Parathyroid adenoma (tissue), 2 donors: ENCODE measurements at regions not wholly inside any gene's neighbourhood (a gene's known extent, or its start where the extent isn't known, plus 50 kb on each side); places are given as distances from the start of the nearest gene placed in this dataset.
"Not testable (repeated sequence)": the region's sequence is repeated elsewhere in the genome, so short reads cannot be mapped to it uniquely, and the experiment has no call there.

ENCODE experiments used
- H2AFZ ChIP-seq: fragments of 300-600 bp; sonication (generic); one replicate; pipeline ENCODE4 v1.7.0; 2017; ENCODE audit warnings: antibody characterized with exemption, mild to moderate bottlenecking
- H3K27ac ChIP-seq: fragments of 300-600 bp; sonication (generic); one replicate; pipeline ENCODE4 v1.7.0; 2017
- H3K27me3 ChIP-seq: fragments of 300-600 bp; sonication (generic); one replicate; pipeline ENCODE4 v1.7.0; 2017; ENCODE audit warnings: low read length; ENCODE audit not compliant: control insufficient read depth, insufficient read depth
- H3K36me3 ChIP-seq: fragments of 300-600 bp; sonication (generic); one replicate; pipeline ENCODE4 v1.7.0; 2017; ENCODE audit warnings: low read length; ENCODE audit not compliant: control insufficient read depth, insufficient read depth
- H3K4me1 ChIP-seq: fragments of 300-600 bp; sonication (generic); one replicate; pipeline ENCODE4 v1.7.0; 2017; ENCODE audit warnings: control low read depth
- H3K4me2 ChIP-seq: fragments of 300-600 bp; sonication (generic); one replicate; pipeline ENCODE4 v1.7.0; 2017; ENCODE audit warnings: low read length
- H3K4me3 ChIP-seq: fragments of 300-600 bp; sonication (generic); one replicate; pipeline ENCODE4 v1.7.0; 2017; ENCODE audit warnings: low read depth, low read length
- H3K79me2 ChIP-seq: fragments of 300-600 bp; sonication (generic); one replicate; pipeline ENCODE4 v1.7.0; 2017; ENCODE audit warnings: control low read depth
- H3K9ac ChIP-seq: fragments of 300-600 bp; sonication (generic); one replicate; pipeline ENCODE4 v1.7.0; 2017; ENCODE audit warnings: mild to moderate bottlenecking
- H3K9me3 ChIP-seq: fragments of 300-600 bp; sonication (generic); one replicate; pipeline ENCODE4 v1.7.0; 2017; ENCODE audit warnings: low read length; ENCODE audit not compliant: control insufficient read depth
- CTCF ChIP-seq: fragments of 300-600 bp; sonication (generic); IDR thresholded peaks from one replicate; pipeline ENCODE4 v1.7.0; 2017; ENCODE audit warnings: antibody characterized with exemption, mild to moderate bottlenecking
- donor health status: primary hyperparathyroidism.

- H2AFZ ChIP-seq = no peak overlapping the region
- H3K36me3 ChIP-seq = no peaks in the 10 kb centered on the region
- no peak overlapping the region for H3K27ac ChIP-seq
- H3K27me3 ChIP-seq = no peaks in the 10 kb centered on the region
- H3K79me2 ChIP-seq = no peaks in the 10 kb centered on the region
- H3K4me2 ChIP-seq = no peak overlapping the region
- no peaks in the 10 kb centered on the region for H3K4me1 ChIP-seq
- TF ChIP-seq CTCF = no peak
- no peak overlapping the region for H3K9ac ChIP-seq
- H3K4me3 ChIP-seq = no peak overlapping the region
- H3K9me3 ChIP-seq = peaks cover 4% of the 10 kb centered on the region
These were observed 408.5 kb downstream of the ZEB2 start for GRCh38 chr2:144111437-144111836.

DNA sequence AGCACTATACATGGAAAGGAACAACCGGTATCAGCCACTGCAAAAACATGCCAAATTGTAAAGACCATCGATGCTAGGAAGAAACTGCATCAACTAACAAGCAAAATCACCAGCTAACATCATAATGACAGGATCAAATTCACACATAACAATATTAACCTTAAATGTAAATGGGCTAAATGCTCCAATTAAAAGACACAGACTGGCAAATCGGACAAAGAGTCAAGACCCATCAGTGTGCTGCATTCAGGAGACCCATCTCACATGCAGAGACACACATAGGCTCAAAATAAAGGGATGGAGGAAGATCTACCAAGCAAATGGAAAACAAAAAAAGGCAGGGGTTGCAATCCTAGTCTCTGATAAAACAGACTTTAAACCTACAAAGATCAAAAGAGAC lies 413.8 kb downstream of the ZEB2 start:
- not testable (repeated sequence) for H3K4me3 ChIP-seq, H3K4me1 ChIP-seq, H3K27ac ChIP-seq, H3K27me3 ChIP-seq, H3K9ac ChIP-seq, H3K36me3 ChIP-seq, H2AFZ ChIP-seq, H3K9me3 ChIP-seq, H3K4me2 ChIP-seq, H3K79me2 ChIP-seq

DNA sequence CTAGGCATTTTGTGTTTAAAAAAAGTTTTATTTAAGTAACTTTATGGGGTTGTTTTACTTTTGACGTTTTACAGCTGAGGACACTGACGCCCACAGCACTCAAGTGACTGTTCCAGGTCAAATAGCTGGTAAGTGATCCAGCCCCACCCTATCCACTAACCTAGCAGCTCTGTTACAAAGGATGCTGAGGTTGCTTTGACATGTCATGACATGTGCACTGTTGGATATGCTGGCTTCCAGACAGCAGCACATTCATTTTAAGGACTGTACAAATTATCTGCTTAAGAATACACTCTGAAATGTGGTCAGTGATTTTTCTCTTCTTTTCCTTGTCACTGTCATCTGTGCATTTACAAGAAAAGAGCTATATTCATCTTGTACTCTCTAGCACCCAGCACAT lies 417.5 kb downstream of the ZEB2 start:
- no peak for TF ChIP-seq CTCF
- no peaks in the 10 kb centered on the region for H3K27me3 ChIP-seq

DNA sequence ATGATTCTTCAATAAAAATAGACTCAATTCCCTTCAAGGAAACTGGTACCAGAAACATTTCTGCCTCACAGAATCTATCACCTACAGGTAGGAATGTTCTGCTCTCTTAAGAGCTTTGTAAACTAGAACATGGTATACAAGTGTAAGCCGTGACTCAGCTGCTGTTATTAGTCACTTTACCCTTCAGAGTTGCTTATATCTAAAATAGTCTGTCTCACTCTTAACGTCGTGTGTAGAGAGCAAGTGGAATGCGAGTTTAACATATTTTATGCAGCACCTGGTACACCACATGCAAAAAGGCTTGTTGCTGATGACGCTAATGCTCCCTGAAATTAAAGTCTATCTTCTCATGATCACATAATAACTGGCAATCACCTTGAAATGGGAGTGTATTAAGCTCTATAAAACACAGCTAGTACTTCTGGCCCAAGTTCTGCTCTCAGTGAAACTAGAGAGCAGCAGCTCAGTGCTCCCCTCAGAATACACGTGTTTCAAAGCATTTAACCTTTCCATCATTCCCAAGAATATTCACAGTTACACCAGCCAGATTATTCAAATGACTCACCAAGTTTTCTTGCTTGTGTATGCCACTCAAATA lies 420.0 kb downstream of the ZEB2 start:
- Histone ChIP-seq H3K4me2 (no peak overlapping the region), H3K79me2 (no peaks in the 10 kb centered on the region), H3K9ac (no peak overlapping the region), H3K4me3 (no peak overlapping the region), H3K27me3 (no peaks in the 10 kb centered on the region), H3K9me3 (no peaks in the 10 kb centered on the region), H3K4me1 (no peaks in the 10 kb centered on the region), H3K27ac (no peak overlapping the region), H2AFZ (no peak overlapping the region), H3K36me3 (no peaks in the 10 kb centered on the region)
- TF ChIP-seq CTCF = no peak

More for the DNA sequence above, 417.5 kb downstream of the ZEB2 start:
- no peak overlapping the region for H3K27ac ChIP-seq
- no peaks in the 10 kb centered on the region for H3K9me3 ChIP-seq
- no peaks in the 10 kb centered on the region for H3K36me3 ChIP-seq
- no peak overlapping the region for H3K4me2 ChIP-seq
- no peaks in the 10 kb centered on the region for H3K4me1 ChIP-seq
- H2AFZ ChIP-seq = no peak overlapping the region
- no peak overlapping the region for H3K4me3 ChIP-seq
- H3K79me2 ChIP-seq = no peaks in the 10 kb centered on the region
- no peak overlapping the region for H3K9ac ChIP-seq

DNA sequence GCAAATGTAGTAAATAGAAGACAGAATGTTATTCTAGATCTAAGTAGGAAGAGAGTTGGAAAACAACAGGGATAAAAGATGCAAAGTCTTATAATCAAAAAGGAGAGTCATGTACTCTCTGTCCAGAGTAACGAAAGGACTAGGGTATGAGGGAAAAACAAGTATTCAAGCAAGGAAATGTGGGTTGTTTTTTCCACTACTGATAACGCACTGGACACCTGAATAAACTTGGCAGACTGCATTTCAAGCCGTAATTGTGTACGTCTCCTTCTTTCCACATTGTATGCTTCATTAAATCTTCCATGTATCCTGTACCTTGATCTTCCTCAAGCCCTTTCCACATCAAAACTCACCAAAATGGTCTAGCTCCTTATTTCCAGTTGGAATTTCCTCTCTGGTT lies 420.6 kb downstream of the ZEB2 start:
- H2AFZ ChIP-seq = no peak overlapping the region
- no peaks in the 10 kb centered on the region for H3K79me2 ChIP-seq
- no peaks in the 10 kb centered on the region for H3K36me3 ChIP-seq
- TF ChIP-seq CTCF = no peak
- no peak overlapping the region for H3K4me3 ChIP-seq
- H3K27me3 ChIP-seq = no peaks in the 10 kb centered on the region
- H3K4me2 ChIP-seq = no peak overlapping the region
- no peaks in the 10 kb centered on the region for H3K9me3 ChIP-seq
- H3K27ac ChIP-seq = no peak overlapping the region
- no peaks in the 10 kb centered on the region for H3K4me1 ChIP-seq
- H3K9ac ChIP-seq = no peak overlapping the region
